ENCODE measurements at regions not wholly inside any gene's neighbourhood (a gene's known extent, or its start where the extent isn't known, plus 50 kb on each side); places are given as distances from the start of the nearest gene placed in this dataset.
"Not testable (repeated sequence)": the region's sequence is repeated elsewhere in the genome, so short reads cannot be mapped to it uniquely, and the experiment has no call there.

DNA sequence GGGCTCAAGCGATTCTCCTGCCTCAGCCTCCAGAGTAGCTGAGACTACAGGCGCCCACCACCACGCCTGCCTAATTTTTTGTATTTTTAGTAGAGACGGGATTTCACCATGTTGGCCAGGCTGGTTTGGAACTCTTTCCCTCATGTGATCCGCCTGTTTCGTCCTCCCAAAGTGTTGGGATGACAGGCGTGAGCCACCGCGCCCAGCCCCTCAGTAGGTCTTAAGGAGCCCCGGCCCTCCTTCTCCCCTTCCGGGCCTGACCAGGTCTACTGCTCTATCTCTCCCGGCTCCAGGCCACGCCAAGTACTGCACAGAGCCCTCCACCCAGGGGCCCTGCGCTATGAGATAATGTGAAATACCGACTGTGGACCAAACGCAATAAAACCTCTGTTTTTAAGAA, 785.5 kb downstream of the FOXD4L5 start:
- POLR2A ChIA-PET; H3K4me1 ChIP-seq; H3K9me3 ChIP-seq; DNase-seq (ENCODE audit: low read depth in 1 of 2, low spot score in 1 of 2); H3K4me3 ChIP-seq; H3K27ac ChIP-seq; FAIRE-seq; H3K4me2 ChIP-seq; CTCF ChIA-PET; ATAC-seq: not testable (repeated sequence)
- WGBS (ENCODE audit: missing lambda C conversion rate) = 78% methylated on average over 13 of the region's 16 CpGs

DNA sequence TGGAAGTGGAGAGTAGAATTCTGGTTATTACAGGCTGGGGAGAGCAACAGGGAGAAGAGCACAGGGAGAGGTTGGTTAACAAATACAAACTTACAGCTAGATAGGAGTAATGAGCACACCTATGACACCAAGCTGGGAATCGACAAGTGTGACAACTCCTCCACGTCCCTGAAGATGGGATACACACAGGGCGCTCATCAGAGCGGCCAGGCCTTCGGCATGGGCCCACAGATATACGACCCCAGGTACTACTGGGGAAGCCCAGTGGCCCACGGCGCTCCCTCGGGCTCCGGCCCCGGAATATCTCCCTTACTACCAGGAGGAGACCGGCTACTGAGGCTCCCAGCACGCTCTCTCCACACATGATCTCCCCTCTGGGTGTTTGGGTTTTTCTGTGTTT, 786.6 kb downstream of the FOXD4L5 start:
- WGBS (ENCODE audit: missing lambda C conversion rate) = 71% methylated on average over 9 of the region's 13 CpGs
- H3K9me3 ChIP-seq; POLR2A ChIA-PET; H3K4me3 ChIP-seq; CTCF ChIA-PET; H3K27ac ChIP-seq; ATAC-seq; H3K4me2 ChIP-seq; FAIRE-seq; H3K4me1 ChIP-seq; DNase-seq (ENCODE audit: low read depth in 1 of 2, low spot score in 1 of 2): not testable (repeated sequence)

DNA sequence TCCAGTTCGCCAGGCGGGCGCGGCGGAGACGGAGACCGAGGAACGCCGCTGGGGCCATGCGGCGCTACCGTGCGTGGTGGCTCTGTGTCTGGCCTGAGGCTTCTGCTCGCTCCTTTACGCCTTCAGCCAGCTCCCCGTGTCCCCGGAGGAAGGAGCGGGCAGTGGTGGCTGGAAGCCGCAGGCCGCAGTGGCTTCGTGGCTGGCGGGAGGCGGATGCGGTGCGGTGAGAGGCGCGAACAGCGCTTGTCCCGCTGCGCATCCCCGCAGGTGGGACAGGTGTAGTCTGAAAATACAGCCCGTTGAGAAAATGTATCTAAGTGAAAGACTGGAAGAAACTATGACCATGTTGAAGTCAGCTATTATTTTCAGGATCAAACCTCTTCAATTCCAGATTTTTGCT, 796.5 kb downstream of the FOXD4L5 start:
- POLR2A ChIA-PET; FAIRE-seq; H3K4me3 ChIP-seq; H3K4me2 ChIP-seq; H3K4me1 ChIP-seq; H3K9me3 ChIP-seq; DNase-seq (ENCODE audit: low read depth in 1 of 2, low spot score in 1 of 2); H3K27ac ChIP-seq; ATAC-seq; CTCF ChIA-PET: not testable (repeated sequence)
- WGBS (ENCODE audit: missing lambda C conversion rate) = 95% methylated on average over 25 of the region's 32 CpGs

- H3K4me1 ChIP-seq; DNase-seq (ENCODE audit: low read depth in 1 of 2, low spot score in 1 of 2); ATAC-seq; FAIRE-seq; POLR2A ChIA-PET; CTCF ChIA-PET; H3K27ac ChIP-seq; H3K4me2 ChIP-seq; H3K9me3 ChIP-seq; H3K4me3 ChIP-seq: not testable (repeated sequence)
- WGBS (ENCODE audit: missing lambda C conversion rate) = no CpG with 5 or more reads among the region's 15 CpGs
Measured at GRCh38 chr9:64486067-64486466, 798.9 kb downstream of the FOXD4L5 start.

GRCh38 chr9:64479095-64479494, 805.9 kb downstream of the FOXD4L5 start:
- FAIRE-seq; H3K4me1 ChIP-seq; H3K9me3 ChIP-seq; H3K4me2 ChIP-seq; CTCF ChIA-PET; H3K4me3 ChIP-seq; DNase-seq (ENCODE audit: low read depth in 1 of 2, low spot score in 1 of 2); H3K27ac ChIP-seq; POLR2A ChIA-PET; ATAC-seq: not testable (repeated sequence)
- 45% methylated on average over 3 of the region's 3 CpGs for WGBS (ENCODE audit: missing lambda C conversion rate)

DNA sequence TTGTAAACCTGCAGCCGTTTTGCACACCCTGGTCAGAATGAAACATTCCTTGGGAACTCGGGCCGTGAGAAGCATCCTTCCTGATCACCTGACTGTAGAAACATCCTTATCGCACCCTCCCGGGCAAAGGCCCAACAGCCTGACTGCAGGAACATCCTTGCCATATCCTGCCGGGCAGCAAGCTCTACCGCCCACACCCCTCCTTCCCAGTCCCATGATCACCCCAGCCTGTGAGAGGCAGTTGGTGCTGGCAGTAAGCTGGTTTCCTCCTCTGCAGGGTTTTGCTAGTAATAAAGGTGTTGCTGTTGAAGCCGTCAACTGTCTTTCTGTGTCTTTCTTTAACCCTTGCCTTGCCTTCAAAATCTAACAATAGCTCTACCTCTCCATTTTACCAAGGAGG, 816.1 kb downstream of the FOXD4L5 start:
- POLR2A ChIA-PET; ATAC-seq; DNase-seq (ENCODE audit: low read depth in 1 of 2, low spot score in 1 of 2); H3K4me3 ChIP-seq; H3K4me2 ChIP-seq; H3K27ac ChIP-seq; FAIRE-seq; H3K9me3 ChIP-seq; H3K4me1 ChIP-seq; CTCF ChIA-PET: not testable (repeated sequence)
- WGBS (ENCODE audit: missing lambda C conversion rate) = 90% methylated on average over 1 of the region's 8 CpGs

DNA sequence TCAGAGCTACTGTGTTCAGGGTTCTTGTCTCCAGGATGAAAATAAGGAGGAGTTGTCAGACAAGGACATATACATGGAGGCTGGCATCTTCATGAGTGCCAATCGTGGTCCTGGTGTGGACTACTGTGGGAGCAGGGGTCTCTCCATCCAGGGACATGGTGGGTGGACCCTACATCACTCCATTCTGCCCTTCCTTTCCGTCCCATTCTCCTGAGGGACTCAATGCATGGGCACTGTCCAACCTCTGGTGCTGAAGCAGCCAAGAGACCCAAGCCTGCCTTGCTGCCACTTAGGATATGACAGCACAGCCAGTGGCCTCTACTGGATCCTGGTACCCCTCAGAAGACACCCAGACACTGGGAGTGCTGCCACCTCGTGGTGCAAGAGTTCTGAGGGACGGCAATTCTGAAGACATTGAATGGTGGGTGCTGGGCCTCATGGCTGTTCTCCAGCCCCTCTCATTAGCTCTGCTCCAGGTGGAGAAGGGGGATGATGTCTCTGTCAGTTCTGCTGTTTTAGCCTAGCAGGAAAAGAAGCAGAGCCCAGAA, 818.9 kb downstream of the FOXD4L5 start:
- DNase-seq (ENCODE audit: low read depth in 1 of 2, low spot score in 1 of 2); POLR2A ChIA-PET; H3K4me3 ChIP-seq; H3K27ac ChIP-seq; FAIRE-seq; H3K4me2 ChIP-seq; H3K4me1 ChIP-seq; CTCF ChIA-PET; H3K9me3 ChIP-seq: not testable (repeated sequence)
- WGBS (ENCODE audit: missing lambda C conversion rate) = 17% methylated on average over 2 of the region's 4 CpGs
- peak in 1 of 2 experiments; percentile 34; a peak in 1 of 6 replicates for ATAC-seq
- TF ChIP-seq, protein P1, sequence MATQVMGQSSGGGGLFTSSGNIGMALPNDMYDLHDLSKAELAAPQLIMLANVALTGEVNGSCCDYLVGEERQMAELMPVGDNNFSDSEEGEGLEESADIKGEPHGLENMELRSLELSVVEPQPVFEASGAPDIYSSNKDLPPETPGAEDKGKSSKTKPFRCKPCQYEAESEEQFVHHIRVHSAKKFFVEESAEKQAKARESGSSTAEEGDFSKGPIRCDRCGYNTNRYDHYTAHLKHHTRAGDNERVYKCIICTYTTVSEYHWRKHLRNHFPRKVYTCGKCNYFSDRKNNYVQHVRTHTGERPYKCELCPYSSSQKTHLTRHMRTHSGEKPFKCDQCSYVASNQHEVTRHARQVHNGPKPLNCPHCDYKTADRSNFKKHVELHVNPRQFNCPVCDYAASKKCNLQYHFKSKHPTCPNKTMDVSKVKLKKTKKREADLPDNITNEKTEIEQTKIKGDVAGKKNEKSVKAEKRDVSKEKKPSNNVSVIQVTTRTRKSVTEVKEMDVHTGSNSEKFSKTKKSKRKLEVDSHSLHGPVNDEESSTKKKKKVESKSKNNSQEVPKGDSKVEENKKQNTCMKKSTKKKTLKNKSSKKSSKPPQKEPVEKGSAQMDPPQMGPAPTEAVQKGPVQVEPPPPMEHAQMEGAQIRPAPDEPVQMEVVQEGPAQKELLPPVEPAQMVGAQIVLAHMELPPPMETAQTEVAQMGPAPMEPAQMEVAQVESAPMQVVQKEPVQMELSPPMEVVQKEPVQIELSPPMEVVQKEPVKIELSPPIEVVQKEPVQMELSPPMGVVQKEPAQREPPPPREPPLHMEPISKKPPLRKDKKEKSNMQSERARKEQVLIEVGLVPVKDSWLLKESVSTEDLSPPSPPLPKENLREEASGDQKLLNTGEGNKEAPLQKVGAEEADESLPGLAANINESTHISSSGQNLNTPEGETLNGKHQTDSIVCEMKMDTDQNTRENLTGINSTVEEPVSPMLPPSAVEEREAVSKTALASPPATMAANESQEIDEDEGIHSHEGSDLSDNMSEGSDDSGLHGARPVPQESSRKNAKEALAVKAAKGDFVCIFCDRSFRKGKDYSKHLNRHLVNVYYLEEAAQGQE (IDR thresholded peaks at IDR 0.05) = peak; percentile 51; the same call in 1 of the 2 replicates

GRCh38 chr9:64461885-64462284, 823.1 kb downstream of the FOXD4L5 start:
- H3K4me3 ChIP-seq; H3K9me3 ChIP-seq; ATAC-seq; H3K4me2 ChIP-seq; FAIRE-seq; DNase-seq (ENCODE audit: low read depth in 1 of 2, low spot score in 1 of 2); CTCF ChIA-PET; H3K4me1 ChIP-seq; H3K27ac ChIP-seq; POLR2A ChIA-PET: not testable (repeated sequence)
- no CpG with 5 or more reads among the region's 5 CpGs for WGBS (ENCODE audit: missing lambda C conversion rate)

- ATAC-seq; CTCF ChIA-PET; H3K27ac ChIP-seq; H3K4me1 ChIP-seq; H3K9me3 ChIP-seq; H3K4me3 ChIP-seq; H3K4me2 ChIP-seq; POLR2A ChIA-PET; DNase-seq (ENCODE audit: low read depth in 1 of 2, low spot score in 1 of 2); FAIRE-seq: not testable (repeated sequence)
- WGBS (ENCODE audit: missing lambda C conversion rate) = 22% methylated on average over 3 of the region's 3 CpGs
Measured at GRCh38 chr9:64458642-64459041, 826.4 kb downstream of the FOXD4L5 start.

DNA sequence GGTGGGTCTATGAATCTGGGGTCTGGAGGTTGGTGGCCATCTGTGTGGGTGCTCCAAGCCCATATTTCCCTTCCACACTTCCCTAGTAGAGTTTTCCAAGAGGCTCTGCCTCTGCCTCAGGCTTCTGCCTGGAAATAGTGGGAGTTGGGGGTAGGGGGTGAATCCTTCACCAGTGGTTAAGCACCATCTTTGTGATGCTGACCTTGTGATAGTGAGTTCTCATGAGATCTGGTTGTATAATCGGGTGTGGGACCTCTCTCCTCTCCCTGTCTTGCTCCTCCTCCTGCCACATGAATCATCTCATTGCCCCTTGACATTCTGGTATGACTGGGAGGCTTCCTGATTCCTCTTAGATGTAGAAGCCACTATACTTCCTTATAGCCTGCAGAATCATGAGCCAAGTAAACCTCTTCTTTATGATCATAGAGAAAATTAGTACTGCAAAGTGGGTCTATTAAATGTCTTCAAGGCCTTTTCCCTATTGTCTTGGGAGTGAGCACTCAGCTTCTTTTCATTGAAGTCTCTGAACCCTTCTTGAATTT, 829.8 kb downstream of the FOXD4L5 start:
- ATAC-seq; FAIRE-seq; H3K4me1 ChIP-seq; DNase-seq (ENCODE audit: low read depth in 1 of 2, low spot score in 1 of 2); POLR2A ChIA-PET; CTCF ChIA-PET; H3K4me2 ChIP-seq; H3K27ac ChIP-seq; H3K9me3 ChIP-seq; H3K4me3 ChIP-seq: not testable (repeated sequence)
- 0% methylated on average over 1 of the region's 1 CpG for WGBS (ENCODE audit: missing lambda C conversion rate)

Data from A549 (cell line).